Kidney (tissue), 13 donors: ENCODE measurements at regions not wholly inside any gene's neighbourhood (a gene's known extent, or its start where the extent isn't known, plus 50 kb on each side); places are given as distances from the start of the nearest gene placed in this dataset.

Experiments
- DNase-seq, 5 donors: peaks; one replicate each; pipeline ENCODE4 v3.0.0-alpha.2; 2013 to 2020
- FAIRE-seq: peaks from 2 replicates; lab custom pipeline; 2012; peaks lifted over from hg19 to GRCh38; lab: Jason Lieb, UNC
- H3K27ac ChIP-seq, 2 donors: one replicate each; pipeline ENCODE4 v1.7.0; 2013; ENCODE audit warnings: low read depth in 2 of 2, low read length in 2 of 2, inconsistent platforms in 1 of 2
- H3K27me3 ChIP-seq: one replicate; pipeline ENCODE4 v1.7.1; 2013; ENCODE audit warnings: low read length, inconsistent platforms; ENCODE audit not compliant: control insufficient read depth, insufficient read depth
- H3K36me3 ChIP-seq, 3 donors: one replicate each; pipeline versions ENCODE4 v1.7.0 to v1.7.1; 2013; ENCODE audit warnings: low read length in 3 of 3, control low read depth in 1 of 3, inconsistent platforms in 1 of 3; ENCODE audit not compliant: insufficient read depth in 3 of 3, control insufficient read depth in 2 of 3
- H3K4me1 ChIP-seq, 3 donors: one replicate each; pipeline versions ENCODE4 v1.7.0 to v1.7.1; 2013; ENCODE audit warnings: low read length in 3 of 3, inconsistent platforms in 1 of 3, low read depth in 1 of 3; ENCODE audit not compliant: control insufficient read depth in 2 of 3, insufficient read depth in 2 of 3
- H3K4me3 ChIP-seq, 3 donors: one replicate each; pipeline versions ENCODE4 v1.7.0 to v1.8.1; 2013; ENCODE audit warnings: low read length in 3 of 3, control low read depth in 1 of 3, inconsistent platforms in 1 of 3
- H3K9ac ChIP-seq, 3 donors: one replicate each; pipeline versions ENCODE4 v1.7.0 to v1.7.1; 2013; ENCODE audit warnings: low read length in 3 of 3, control low read depth in 1 of 3, inconsistent platforms in 1 of 3
- H3K9me3 ChIP-seq, 3 donors: one replicate each; pipeline versions ENCODE4 v1.7.0 to v1.7.1; 2013; ENCODE audit warnings: low read length in 3 of 3, control low read depth in 1 of 3, inconsistent platforms in 1 of 3; ENCODE audit not compliant: control insufficient read depth in 2 of 3, insufficient read depth in 1 of 3
- CTCF ChIP-seq: IDR thresholded peaks from 3 replicates; pipeline ENCODE4 v1.5.1; 2012; ENCODE audit warnings: mild to moderate bottlenecking, moderate library complexity, borderline replicate concordance; ENCODE audit not compliant: insufficient read depth; ENCODE audit errors: extremely low read depth
- intact Hi-C: fragments of 100-400 bp; cut with DNase I; formaldehyde crosslinking; loops from one replicate; pipeline ENCODE4 v1.11.1; 2022
- donor health status: control.
- donor health status: control.
- donor health status: control.
- donor health status: control.
- donor health status: control.
- donor health status: DM: yes; HTN: yes; CAD: no.
- donor health status: Normal renal cell carcinoma (clear cell type).

- no peak for FAIRE-seq
- DNase-seq, result no peak
- intact Hi-C loops, result no loop called here
- Histone ChIP-seq H3K4me3 (no peak overlapping the region), H3K36me3 (no peaks in the 10 kb centered on the region), H3K9me3 (no peaks in the 10 kb centered on the region), H3K9ac (no peak overlapping the region), H3K27ac (no peak overlapping the region), H3K27me3 (no peaks in the 10 kb centered on the region), H3K4me1 (no peaks in the 10 kb centered on the region)
- TF ChIP-seq CTCF, result no peak
These were observed 1000.0 kb upstream of the CHORDC1 start for GRCh38 chr11:91222830-91223229.

GRCh38 chr11:91220476-91221202 is 997.8 kb upstream of the CHORDC1 start:
- intact Hi-C loops, result no loop called here
- H3K9ac ChIP-seq, result no peak overlapping the region
- FAIRE-seq, result no peak
- TF ChIP-seq CTCF, result no peak
- H3K4me1 ChIP-seq, result no peaks in the 10 kb centered on the region
- DNase-seq, result no peak
- no peak overlapping the region for H3K27ac ChIP-seq
- no peaks in the 10 kb centered on the region for H3K27me3 ChIP-seq
- no peaks in the 10 kb centered on the region for H3K9me3 ChIP-seq
- H3K36me3 ChIP-seq, result no peaks in the 10 kb centered on the region
- H3K4me3 ChIP-seq, result no peak overlapping the region

GRCh38 chr11:91219535-91219934 is 996.7 kb upstream of the CHORDC1 start:
- no peak overlapping the region for H3K9ac ChIP-seq
- intact Hi-C loops, result no loop called here
- H3K27me3 ChIP-seq, result no peaks in the 10 kb centered on the region
- H3K4me1 ChIP-seq, result no peaks in the 10 kb centered on the region
- no peaks in the 10 kb centered on the region for H3K9me3 ChIP-seq
- FAIRE-seq (no peak), DNase-seq (peak in 1 of 5 donors; percentile 5)
- H3K27ac ChIP-seq, result no peak overlapping the region
- no peak for TF ChIP-seq CTCF
- no peak overlapping the region for H3K4me3 ChIP-seq
- H3K36me3 ChIP-seq, result no peaks in the 10 kb centered on the region

GRCh38 chr11:91209751-91210150 is 986.9 kb upstream of the CHORDC1 start:
- no peaks in the 10 kb centered on the region for H3K4me1 ChIP-seq

More at GRCh38 chr11:91209751-91210150, 986.9 kb upstream of the CHORDC1 start:
- DNase-seq, result no peak
- no peak overlapping the region for H3K4me3 ChIP-seq
- TF ChIP-seq CTCF, result no peak
- no peaks in the 10 kb centered on the region for H3K9me3 ChIP-seq
- intact Hi-C loops, result no loop called here
- FAIRE-seq, result no peak
- H3K27me3 ChIP-seq, result no peaks in the 10 kb centered on the region
- no peak overlapping the region for H3K27ac ChIP-seq
- no peaks in the 10 kb centered on the region for H3K36me3 ChIP-seq
- no peak overlapping the region for H3K9ac ChIP-seq
